ENCODE measurements at regions not wholly inside any gene's neighbourhood (a gene's known extent, or its start where the extent isn't known, plus 50 kb on each side); places are given as distances from the start of the nearest gene placed in this dataset.

DNA sequence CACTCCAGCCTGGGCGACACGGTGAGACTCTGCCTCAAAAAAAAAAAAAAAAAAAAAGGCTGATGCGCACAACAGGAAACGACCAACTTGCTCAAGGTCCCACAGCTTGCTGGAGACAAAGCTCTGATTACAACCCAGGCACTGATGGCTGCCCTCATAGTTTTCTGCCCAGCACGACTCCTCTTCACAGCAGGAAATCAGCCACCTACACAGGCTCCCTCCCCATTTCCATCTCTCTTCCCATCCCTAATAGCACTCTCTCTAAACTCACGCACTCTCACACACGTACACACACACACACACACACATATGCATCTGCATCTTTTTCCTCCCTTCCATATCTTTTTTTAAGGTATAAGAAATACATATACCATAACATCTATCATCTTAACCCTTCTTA, 153.5 kb upstream of the SOD1 start:
- Histone ChIP-seq H2AFZ (ENCODE audit: control insufficient read depth, low read depth, low read length) (no peak overlapping the region), H3K4me1 (ENCODE audit: control insufficient read depth, insufficient read depth, low read length) (peaks cover 25% of the 10 kb centered on the region), H3K27me3 (replicated peaks in 1 of 2; ENCODE audit: control insufficient read depth in 2 of 2, insufficient read depth in 2 of 2, low read length in 1 of 2) (no peaks in the 10 kb centered on the region), H3K9me3 (replicated peaks; ENCODE audit: control insufficient read depth, insufficient read depth, low read length) (no peaks in the 10 kb centered on the region), H3K4me2 (ENCODE audit: control insufficient read depth, insufficient read depth) (no peak overlapping the region), H3K4me3 (no peak overlapping the region), H3K36me3 (ENCODE audit: control insufficient read depth in 2 of 2, insufficient read depth in 2 of 2, low read length in 1 of 2) (no peaks in the 10 kb centered on the region), H4K20me1 (ENCODE audit: control insufficient read depth, insufficient read depth) (no peaks in the 10 kb centered on the region), H3K79me2 (ENCODE audit: control insufficient read depth, insufficient read depth, low read length) (no peaks in the 10 kb centered on the region), H3K27ac (ENCODE audit: control insufficient read depth, insufficient read depth) (no peak overlapping the region), H3K9ac (ENCODE audit: control insufficient read depth, insufficient read depth, low read length) (no peak overlapping the region)
- WGBS (ENCODE audit: insufficient coverage, insufficient replicate concordance, low lambda C conversion rate, missing lambda C conversion rate) = 65% methylated on average over 5 of the region's 7 CpGs
- intact Hi-C loops (cut with micrococcal nuclease; ENCODE audit: unreplicated experiment) = loop anchor here (5.0 kb wide), 1 partner anchor 309 kb away; no protein-coding TSS in a partner anchor
- TF ChIP-seq FOXM1 (IDR thresholded peaks at IDR 0.05; ENCODE audit: low read depth, low read length) = no peak
- TF ChIP-seq IRF4 (IDR thresholded peaks at IDR 0.05; ENCODE audit: low read depth, low read length) = no peak
- TF ChIP-seq ZNF384 (IDR thresholded peaks at IDR 0.05; ENCODE audit: borderline replicate concordance, low read depth, low read length) = no peak
- no peak for TF ChIP-seq RUNX3 (IDR thresholded peaks at IDR 0.05; ENCODE audit: low read length)
- ChIA-PET SMC1A (ENCODE audit: uncharacterized antibody, unreplicated experiment) (interaction anchor here (0.9 to 1.9 kb wide), 6 partner anchors 10 to 75 kb away, joined by 3 to 6 read pairs (median 4); no protein-coding TSS in a partner anchor), POLR2A (no interaction called here), RAD21 (ENCODE audit: unreplicated experiment) (interaction anchor here (0.7 to 1.8 kb wide), 2 partner anchors 74 to 163 kb away, joined by 3 to 7 read pairs; no protein-coding TSS in a partner anchor), CTCF (interaction anchor here (1.1 to 2.1 kb wide), 3 partner anchors 53 to 307 kb away, joined by 3 to 9 read pairs (median 4); no protein-coding TSS in a partner anchor)
- no TSS peak for BruUV-seq (replicated peaks)
- DNase-seq (ENCODE audit: low read depth, low spot score) (no peak), FAIRE-seq (no peak), ATAC-seq (no peak)
- in situ Hi-C loops (cut with MboI) = no loop called here

DNA sequence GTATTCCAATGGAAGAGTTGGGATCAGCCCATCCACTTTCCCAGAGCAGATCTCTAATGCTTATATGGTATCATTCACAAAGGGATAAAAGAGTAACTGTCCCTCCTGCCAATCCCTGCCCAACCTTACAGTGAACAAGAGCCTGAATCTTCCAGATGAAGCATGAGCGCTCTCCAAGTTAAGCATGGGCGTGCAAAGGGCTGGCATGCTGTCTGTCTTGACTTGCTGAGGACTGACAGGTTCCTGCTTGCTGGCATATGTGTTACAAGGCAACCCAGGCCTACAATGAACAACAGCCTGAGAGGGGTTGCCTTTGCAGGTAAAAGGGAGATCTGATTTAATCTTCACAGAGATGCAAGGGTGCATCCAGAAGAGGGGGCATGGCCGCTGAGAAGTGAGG, 155.6 kb upstream of the SOD1 start:
- SMC1A ChIA-PET (ENCODE audit: uncharacterized antibody, unreplicated experiment) = interaction anchor here (0.5 to 1.0 kb wide), 2 partner anchors 106 to 304 kb away, joined by 3 to 4 read pairs; no protein-coding TSS in a partner anchor
- Histone ChIP-seq H2AFZ (ENCODE audit: control insufficient read depth, low read depth, low read length) (no peak overlapping the region), H3K4me1 (ENCODE audit: control insufficient read depth, insufficient read depth, low read length) (peaks cover 15% of the 10 kb centered on the region), H3K9ac (ENCODE audit: control insufficient read depth, insufficient read depth, low read length) (no peak overlapping the region), H3K27ac (ENCODE audit: control insufficient read depth, insufficient read depth) (no peak overlapping the region), H3K79me2 (ENCODE audit: control insufficient read depth, insufficient read depth, low read length) (no peaks in the 10 kb centered on the region), H3K9me3 (replicated peaks; ENCODE audit: control insufficient read depth, insufficient read depth, low read length) (no peaks in the 10 kb centered on the region), H3K4me2 (ENCODE audit: control insufficient read depth, insufficient read depth) (no peak overlapping the region), H3K36me3 (ENCODE audit: control insufficient read depth in 2 of 2, insufficient read depth in 2 of 2, low read length in 1 of 2) (no peaks in the 10 kb centered on the region), H3K27me3 (replicated peaks in 1 of 2; ENCODE audit: control insufficient read depth in 2 of 2, insufficient read depth in 2 of 2, low read length in 1 of 2) (no peaks in the 10 kb centered on the region), H4K20me1 (ENCODE audit: control insufficient read depth, insufficient read depth) (no peaks in the 10 kb centered on the region), H3K4me3 (no peak overlapping the region)
- no TSS peak for BruUV-seq (replicated peaks)
- FAIRE-seq (no peak), ATAC-seq (no peak), DNase-seq (ENCODE audit: low read depth, low spot score) (no peak)
- RAD21 ChIA-PET (ENCODE audit: unreplicated experiment) = no interaction called here
- in situ Hi-C loops (cut with MboI) = no loop called here
- intact Hi-C loops (cut with micrococcal nuclease; ENCODE audit: unreplicated experiment) = no loop called here
- TF ChIP-seq DPF2 (IDR thresholded peaks at IDR 0.05) (no peak), ASH2L (IDR thresholded peaks at IDR 0.05; ENCODE audit: borderline replicate concordance, low read depth) (no peak), CBFB (IDR thresholded peaks at IDR 0.05; ENCODE audit: low read depth) (no peak)
- POLR2A ChIA-PET = no interaction called here
- CTCF ChIA-PET = interaction anchor here (2.1 kb wide), 1 partner anchor 55 kb away, joined by 4 read pairs; no protein-coding TSS in a partner anchor
- 26% methylated on average over 3 of the region's 3 CpGs for WGBS (ENCODE audit: insufficient coverage, insufficient replicate concordance, low lambda C conversion rate, missing lambda C conversion rate)
